Type B pancreatic cell (in vitro differentiated cells): ENCODE measurements at regions not wholly inside any gene's neighbourhood (a gene's known extent, or its start where the extent isn't known, plus 50 kb on each side); places are given as distances from the start of the nearest gene placed in this dataset.

Source experiments
- DNase-seq: peaks from one replicate; pipeline ENCODE4 v3.0.0; 2021; ENCODE audit warnings: mixed read lengths; ENCODE audit not compliant: unreplicated experiment; ENCODE audit errors: extremely low spot score
- H3K27ac Mint-ChIP-seq: 2 replicates; pipeline ENCODE4 v1.8.0; 2021; ENCODE audit warnings: mild to moderate bottlenecking, mixed read lengths
- H3K27me3 Mint-ChIP-seq: 2 replicates; pipeline ENCODE4 v1.8.0; 2021; ENCODE audit warnings: mixed read lengths
- H3K36me3 Mint-ChIP-seq: 2 replicates; pipeline ENCODE4 v1.8.0; 2021; ENCODE audit warnings: mixed read lengths
- H3K4me1 Mint-ChIP-seq: one replicate; pipeline ENCODE4 v1.8.0; 2021; ENCODE audit warnings: mixed read lengths; ENCODE audit not compliant: unreplicated experiment
- H3K4me3 Mint-ChIP-seq: 2 replicates; pipeline ENCODE4 v1.8.0; 2021; ENCODE audit warnings: mild to moderate bottlenecking, mixed read lengths
- H3K9me3 Mint-ChIP-seq: 2 replicates; pipeline ENCODE4 v1.8.0; 2021; ENCODE audit warnings: mixed read lengths
- TF ChIP-seq, protein P1 (sequence below): fragments of 200-600 bp; sonication (generic); conservative IDR thresholded peaks from 2 replicates; pipeline ENCODE4 v1.5.0; 2021; ENCODE audit warnings: antibody characterized with exemption, mild to moderate bottlenecking

DNA sequence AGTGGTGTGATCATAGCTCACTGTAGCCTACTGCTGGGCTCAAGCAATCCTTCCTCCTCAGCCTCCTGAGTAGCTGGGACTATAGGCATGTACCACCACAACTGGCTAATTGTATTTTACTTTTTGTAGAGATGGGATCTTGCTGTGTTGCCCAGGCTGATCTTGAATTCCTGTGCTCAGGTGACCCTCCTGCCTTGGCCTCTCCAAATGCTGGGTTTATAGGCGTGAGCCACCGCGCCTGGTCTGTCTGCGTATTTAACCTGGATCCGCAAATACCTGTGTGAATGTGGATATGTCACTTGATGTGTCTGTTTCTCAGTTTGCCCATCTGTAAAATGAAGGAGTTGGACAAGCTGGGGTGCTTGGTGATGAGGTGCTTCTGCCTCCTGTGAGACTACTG, 123.9 kb downstream of the BAMBI start:
- DNase-seq: no peak
- TF ChIP-seq, protein P1, sequence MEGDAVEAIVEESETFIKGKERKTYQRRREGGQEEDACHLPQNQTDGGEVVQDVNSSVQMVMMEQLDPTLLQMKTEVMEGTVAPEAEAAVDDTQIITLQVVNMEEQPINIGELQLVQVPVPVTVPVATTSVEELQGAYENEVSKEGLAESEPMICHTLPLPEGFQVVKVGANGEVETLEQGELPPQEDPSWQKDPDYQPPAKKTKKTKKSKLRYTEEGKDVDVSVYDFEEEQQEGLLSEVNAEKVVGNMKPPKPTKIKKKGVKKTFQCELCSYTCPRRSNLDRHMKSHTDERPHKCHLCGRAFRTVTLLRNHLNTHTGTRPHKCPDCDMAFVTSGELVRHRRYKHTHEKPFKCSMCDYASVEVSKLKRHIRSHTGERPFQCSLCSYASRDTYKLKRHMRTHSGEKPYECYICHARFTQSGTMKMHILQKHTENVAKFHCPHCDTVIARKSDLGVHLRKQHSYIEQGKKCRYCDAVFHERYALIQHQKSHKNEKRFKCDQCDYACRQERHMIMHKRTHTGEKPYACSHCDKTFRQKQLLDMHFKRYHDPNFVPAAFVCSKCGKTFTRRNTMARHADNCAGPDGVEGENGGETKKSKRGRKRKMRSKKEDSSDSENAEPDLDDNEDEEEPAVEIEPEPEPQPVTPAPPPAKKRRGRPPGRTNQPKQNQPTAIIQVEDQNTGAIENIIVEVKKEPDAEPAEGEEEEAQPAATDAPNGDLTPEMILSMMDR: no peak
- Mint-ChIP-seq H3K36me3 (no peaks in the 10 kb centered on the region), H3K27ac (no peak overlapping the region), H3K4me3 (no peak overlapping the region), H3K9me3 (no peaks in the 10 kb centered on the region), H3K4me1 (peaks cover 29% of the 10 kb centered on the region), H3K27me3 (peaks cover 3% of the 10 kb centered on the region)

DNA sequence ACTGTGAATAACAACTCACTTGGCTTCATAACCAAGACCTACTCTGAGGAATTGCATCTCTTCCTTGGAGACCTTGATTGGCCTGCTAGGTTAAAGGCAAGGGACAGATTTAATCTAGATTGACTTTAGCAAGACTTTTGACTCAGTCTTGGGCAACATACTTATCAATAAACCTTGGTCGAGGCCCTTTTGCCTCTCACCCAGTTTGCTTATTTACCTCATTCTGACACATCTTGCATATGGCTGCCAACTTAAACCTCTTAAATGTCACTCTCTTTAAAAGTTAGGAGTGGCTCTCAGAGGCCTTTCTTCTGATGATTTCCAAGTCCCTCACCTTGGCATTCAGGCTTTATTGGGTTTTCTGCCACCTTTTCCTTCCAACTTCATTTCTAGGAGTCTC, 124.5 kb downstream of the BAMBI start:
- Mint-ChIP-seq H3K27ac (no peak overlapping the region), H3K27me3 (peaks cover 3% of the 10 kb centered on the region), H3K36me3 (no peaks in the 10 kb centered on the region), H3K4me3 (no peak overlapping the region), H3K4me1 (peaks cover 35% of the 10 kb centered on the region), H3K9me3 (no peaks in the 10 kb centered on the region)
- TF ChIP-seq, protein P1: no peak
- no peak for DNase-seq

DNA sequence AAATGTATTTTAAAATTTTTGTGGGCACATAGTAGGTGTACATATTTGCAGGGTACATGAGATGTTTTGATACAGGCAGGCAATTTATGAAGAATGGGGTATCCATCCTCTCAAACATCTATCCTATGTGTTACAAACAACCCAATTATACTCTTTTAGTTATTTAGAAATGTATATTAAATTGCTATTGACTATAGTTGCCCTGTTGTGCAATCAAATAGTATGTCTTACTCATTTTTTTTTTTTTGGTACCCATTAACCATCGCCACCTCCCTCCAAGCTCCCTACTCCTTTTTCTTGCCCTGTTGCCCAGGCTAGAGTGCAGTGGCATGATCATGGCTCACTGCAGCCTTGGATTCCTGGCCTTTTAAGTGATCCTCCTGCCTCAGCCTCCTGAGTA, 128.1 kb downstream of the BAMBI start:
- H3K36me3 Mint-ChIP-seq: no peaks in the 10 kb centered on the region
- H3K27ac Mint-ChIP-seq: no peak overlapping the region
- H3K27me3 Mint-ChIP-seq: no peaks in the 10 kb centered on the region
- H3K4me1 Mint-ChIP-seq: peaks cover 47% of the 10 kb centered on the region
- TF ChIP-seq, protein P1: no peak
- H3K9me3 Mint-ChIP-seq: no peaks in the 10 kb centered on the region
- no peak overlapping the region for H3K4me3 Mint-ChIP-seq
- DNase-seq: no peak

DNA sequence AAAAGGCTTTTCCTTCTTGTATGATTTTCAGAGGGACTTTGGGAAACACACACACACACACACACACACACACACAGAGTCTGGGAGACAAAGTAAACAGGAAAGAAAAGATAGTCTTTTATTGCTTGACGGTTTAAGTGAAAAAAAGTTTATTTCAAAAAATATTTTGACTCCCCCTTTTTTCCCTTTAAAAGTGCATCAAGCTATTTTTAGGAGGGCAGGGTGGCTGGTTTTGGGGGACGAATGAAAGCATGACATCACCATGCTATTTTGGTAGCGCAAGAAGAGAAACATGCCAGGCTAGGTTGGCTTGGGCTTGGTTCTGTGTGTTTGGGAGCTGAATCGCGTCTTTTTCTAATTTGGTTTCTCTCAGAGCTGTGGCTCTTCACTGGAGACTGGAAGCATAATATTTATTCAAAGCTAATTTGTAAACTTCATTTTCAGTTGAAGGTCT, 129.2 kb downstream of the BAMBI start:
- Mint-ChIP-seq H3K9me3 (no peaks in the 10 kb centered on the region), H3K4me3 (peak overlapping the region; percentile 76), H3K27ac (peak overlapping the region; percentile 63), H3K27me3 (no peaks in the 10 kb centered on the region), H3K4me1 (peaks cover 50% of the 10 kb centered on the region), H3K36me3 (no peaks in the 10 kb centered on the region)
- no peak for DNase-seq
- TF ChIP-seq, protein P1: no peak

DNA sequence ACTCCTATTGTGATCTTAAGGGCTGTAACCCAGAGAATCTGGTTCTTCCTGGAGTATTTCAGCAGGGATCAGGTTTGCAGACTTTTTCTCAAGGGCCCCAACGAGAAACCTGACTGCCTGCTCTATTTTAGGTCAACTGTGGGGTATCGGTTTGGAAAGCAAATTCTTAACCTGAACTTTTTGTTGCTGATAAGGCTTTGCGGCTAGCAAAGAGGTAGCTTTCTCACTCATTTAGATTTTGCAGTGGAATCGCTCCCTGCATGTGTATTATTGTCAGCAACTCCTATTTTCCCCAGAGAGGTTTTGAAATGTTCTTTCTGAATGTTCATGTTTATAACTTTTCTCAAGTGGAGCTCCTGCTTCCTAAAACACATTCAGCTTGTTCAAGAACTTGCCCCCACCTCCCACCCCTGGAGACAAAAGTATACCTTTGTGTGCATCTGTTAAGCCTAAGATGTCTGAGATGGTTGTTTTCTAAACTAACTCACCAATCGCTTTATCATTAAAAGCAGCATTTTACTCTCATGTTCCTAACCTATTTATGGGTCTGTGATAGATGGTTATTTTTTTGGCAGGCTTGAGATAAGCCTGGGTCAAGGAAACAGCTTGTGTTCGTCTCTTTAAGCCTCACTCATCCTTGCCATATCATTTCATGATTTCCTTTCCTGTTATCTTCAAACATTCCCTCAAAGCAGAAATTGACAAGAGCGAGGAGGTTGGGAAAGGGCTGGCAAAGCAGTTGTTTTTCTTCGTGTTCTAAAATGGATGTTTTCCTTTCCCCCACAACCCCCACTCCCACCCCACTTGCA, 129.8 kb downstream of the BAMBI start:
- Mint-ChIP-seq H3K9me3 (peaks cover 2% of the 10 kb centered on the region), H3K4me1 (peaks cover 52% of the 10 kb centered on the region), H3K36me3 (no peaks in the 10 kb centered on the region), H3K4me3 (peak overlapping the region; percentile 76), H3K27me3 (no peaks in the 10 kb centered on the region), H3K27ac (peak overlapping the region; percentile 63)
- TF ChIP-seq, protein P1: no peak
- no peak for DNase-seq
